HFFc6 (cell line): ENCODE measurements at regions not wholly inside any gene's neighbourhood (a gene's known extent, or its start where the extent isn't known, plus 50 kb on each side); places are given as distances from the start of the nearest gene placed in this dataset.

Source experiments
- DNase-seq: peaks from one replicate; pipeline ENCODE4 v3.0.0-alpha.2; 2018
- H3K27ac Mint-ChIP-seq: 2 replicates; pipeline ENCODE4 v1.8.0; 2020; ENCODE audit warnings: mild to moderate bottlenecking, mixed read lengths
- H3K27me3 Mint-ChIP-seq: 2 replicates; pipeline ENCODE4 v1.8.0; 2021; ENCODE audit warnings: mild to moderate bottlenecking, moderate library complexity, mixed read lengths; ENCODE audit not compliant: insufficient read depth
- H3K36me3 Mint-ChIP-seq: 2 replicates; pipeline ENCODE4 v1.8.0; 2021; ENCODE audit warnings: low read depth, mixed read lengths
- H3K4me1 Mint-ChIP-seq: 2 replicates; pipeline ENCODE4 v1.8.0; 2020; ENCODE audit warnings: low read depth, mixed read lengths
- H3K4me3 Mint-ChIP-seq: 2 replicates; pipeline ENCODE4 v1.8.0; 2020; ENCODE audit warnings: mild to moderate bottlenecking, moderate library complexity, mixed read lengths
- H3K9me3 Mint-ChIP-seq: 2 replicates; pipeline ENCODE4 v1.8.0; 2020; ENCODE audit warnings: mild to moderate bottlenecking, mixed read lengths
- TF ChIP-seq, protein P1 (sequence below): fragments of 200-600 bp; sonication (generic); IDR thresholded peaks from 2 replicates; pipeline ENCODE4 v1.5.0; 2021; ENCODE audit warnings: antibody characterized with exemption, mild to moderate bottlenecking

GRCh38 chr7:32314761-32315160 is 175.4 kb downstream of the LSM5 start:
- TF ChIP-seq, protein P1, sequence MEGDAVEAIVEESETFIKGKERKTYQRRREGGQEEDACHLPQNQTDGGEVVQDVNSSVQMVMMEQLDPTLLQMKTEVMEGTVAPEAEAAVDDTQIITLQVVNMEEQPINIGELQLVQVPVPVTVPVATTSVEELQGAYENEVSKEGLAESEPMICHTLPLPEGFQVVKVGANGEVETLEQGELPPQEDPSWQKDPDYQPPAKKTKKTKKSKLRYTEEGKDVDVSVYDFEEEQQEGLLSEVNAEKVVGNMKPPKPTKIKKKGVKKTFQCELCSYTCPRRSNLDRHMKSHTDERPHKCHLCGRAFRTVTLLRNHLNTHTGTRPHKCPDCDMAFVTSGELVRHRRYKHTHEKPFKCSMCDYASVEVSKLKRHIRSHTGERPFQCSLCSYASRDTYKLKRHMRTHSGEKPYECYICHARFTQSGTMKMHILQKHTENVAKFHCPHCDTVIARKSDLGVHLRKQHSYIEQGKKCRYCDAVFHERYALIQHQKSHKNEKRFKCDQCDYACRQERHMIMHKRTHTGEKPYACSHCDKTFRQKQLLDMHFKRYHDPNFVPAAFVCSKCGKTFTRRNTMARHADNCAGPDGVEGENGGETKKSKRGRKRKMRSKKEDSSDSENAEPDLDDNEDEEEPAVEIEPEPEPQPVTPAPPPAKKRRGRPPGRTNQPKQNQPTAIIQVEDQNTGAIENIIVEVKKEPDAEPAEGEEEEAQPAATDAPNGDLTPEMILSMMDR, result no peak
- H3K4me1 Mint-ChIP-seq, result no peaks in the 10 kb centered on the region
- no peaks in the 10 kb centered on the region; the same call in 1 of the 2 replicates for H3K27me3 Mint-ChIP-seq
- H3K27ac Mint-ChIP-seq, result no peak overlapping the region
- peaks cover 6% of the 10 kb centered on the region for H3K9me3 Mint-ChIP-seq
- no peak overlapping the region for H3K4me3 Mint-ChIP-seq
- no peak for DNase-seq
- H3K36me3 Mint-ChIP-seq, result no peaks in the 10 kb centered on the region

DNA sequence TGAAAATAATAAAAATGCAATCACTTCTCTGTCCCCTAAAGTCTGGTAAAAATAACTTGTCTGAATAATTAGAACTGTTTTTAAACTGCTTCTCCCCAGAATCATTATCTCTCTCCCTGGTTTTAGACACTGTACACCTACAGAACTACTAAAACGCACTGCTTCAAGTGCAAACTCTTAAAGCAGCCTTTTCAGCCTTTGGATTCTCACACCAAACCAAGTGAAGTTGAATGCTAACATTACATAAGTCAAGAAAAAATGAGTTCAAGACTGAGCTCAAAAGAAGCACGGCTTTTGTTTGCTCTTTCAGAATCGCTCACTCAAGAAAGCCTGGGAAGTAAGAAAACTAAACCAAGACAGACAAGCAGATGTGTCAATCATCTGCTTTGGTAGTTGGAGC is 188.8 kb downstream of the LSM5 start:
- Mint-ChIP-seq H3K36me3 (no peaks in the 10 kb centered on the region), H3K27me3 (peaks cover 3% of the 10 kb centered on the region), H3K27ac (no peak overlapping the region), H3K9me3 (peaks cover 25% of the 10 kb centered on the region), H3K4me3 (no peak overlapping the region), H3K4me1 (no peaks in the 10 kb centered on the region)
- TF ChIP-seq, protein P1, result no peak
- DNase-seq, result no peak

DNA sequence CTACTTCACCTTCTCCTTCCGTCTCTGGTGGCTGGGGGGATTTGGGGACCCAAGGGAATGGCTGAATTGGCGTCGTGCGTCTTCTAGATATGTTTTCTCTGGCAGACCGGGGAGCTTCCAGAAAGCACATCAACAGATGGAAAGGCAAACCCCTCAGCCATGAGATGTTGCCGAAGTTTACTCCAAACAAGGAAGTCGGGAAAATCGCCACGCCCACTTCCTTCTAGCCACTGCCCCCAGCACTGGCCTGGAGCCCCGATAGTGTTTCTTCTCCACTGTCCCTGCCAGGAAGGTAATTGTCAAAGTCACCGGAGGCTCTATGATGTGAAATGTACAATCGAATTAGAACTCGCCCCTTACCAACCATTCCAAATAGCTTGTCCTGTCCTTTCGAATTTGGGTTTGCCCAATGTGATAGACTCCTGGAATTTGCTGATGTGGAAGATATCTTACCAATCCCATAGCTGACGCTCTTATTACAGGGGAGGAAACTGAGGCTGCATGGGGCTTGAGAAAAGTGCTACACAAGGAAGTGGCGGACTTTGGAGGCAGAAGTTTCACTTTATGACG is 191.0 kb downstream of the LSM5 start:
- Mint-ChIP-seq H3K27me3 (peaks cover 1% of the 10 kb centered on the region; the same call in 1 of the 2 replicates), H3K27ac (no peak overlapping the region), H3K36me3 (no peaks in the 10 kb centered on the region), H3K4me3 (no peak overlapping the region), H3K9me3 (peaks cover 33% of the 10 kb centered on the region), H3K4me1 (no peaks in the 10 kb centered on the region)
- no peak for DNase-seq
- TF ChIP-seq, protein P1, result no peak

DNA sequence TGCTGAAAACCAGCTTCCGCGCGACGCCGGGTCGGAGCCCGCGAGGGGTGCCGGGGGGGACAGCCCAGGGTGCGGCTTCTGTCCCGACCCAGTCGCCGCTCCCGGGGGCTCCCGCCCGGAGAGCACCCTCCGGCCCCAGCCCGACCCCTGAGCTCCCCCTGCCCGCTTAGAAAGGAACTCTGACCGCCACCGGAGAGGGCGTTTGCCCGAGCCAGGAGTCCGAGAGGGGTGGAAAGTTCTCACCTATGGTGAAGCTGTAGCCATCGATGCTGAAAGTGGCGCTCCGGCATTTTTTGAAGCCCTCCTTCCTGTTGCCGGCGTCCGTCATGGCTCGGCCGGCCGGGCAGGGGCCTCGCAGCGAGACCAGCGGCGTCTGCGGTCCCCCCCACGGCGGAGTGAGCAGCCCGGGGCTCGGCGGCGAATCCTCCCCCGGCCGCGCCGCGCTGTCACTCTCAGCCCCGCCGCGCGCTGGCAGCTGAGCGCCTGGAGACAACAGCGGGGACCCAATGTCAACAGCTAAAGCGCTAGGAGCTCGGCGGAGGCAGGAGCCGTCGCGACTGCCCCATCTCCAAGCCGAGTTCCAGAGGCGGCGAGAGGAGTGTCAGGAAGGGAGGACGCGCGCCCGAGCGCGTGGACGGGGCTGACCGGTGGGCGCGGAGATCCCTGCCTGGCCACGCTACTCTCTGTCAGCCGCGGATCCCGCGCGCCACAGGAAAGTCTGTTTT is 191.6 kb downstream of the LSM5 start:
- H3K27ac Mint-ChIP-seq, result no peak overlapping the region
- H3K9me3 Mint-ChIP-seq, result peaks cover 30% of the 10 kb centered on the region
- no peak for DNase-seq
- H3K36me3 Mint-ChIP-seq, result no peaks in the 10 kb centered on the region
- no peaks in the 10 kb centered on the region for H3K4me1 Mint-ChIP-seq
- TF ChIP-seq, protein P1, result no peak
- peaks cover 1% of the 10 kb centered on the region; the same call in 1 of the 2 replicates for H3K27me3 Mint-ChIP-seq
- no peak overlapping the region for H3K4me3 Mint-ChIP-seq

DNA sequence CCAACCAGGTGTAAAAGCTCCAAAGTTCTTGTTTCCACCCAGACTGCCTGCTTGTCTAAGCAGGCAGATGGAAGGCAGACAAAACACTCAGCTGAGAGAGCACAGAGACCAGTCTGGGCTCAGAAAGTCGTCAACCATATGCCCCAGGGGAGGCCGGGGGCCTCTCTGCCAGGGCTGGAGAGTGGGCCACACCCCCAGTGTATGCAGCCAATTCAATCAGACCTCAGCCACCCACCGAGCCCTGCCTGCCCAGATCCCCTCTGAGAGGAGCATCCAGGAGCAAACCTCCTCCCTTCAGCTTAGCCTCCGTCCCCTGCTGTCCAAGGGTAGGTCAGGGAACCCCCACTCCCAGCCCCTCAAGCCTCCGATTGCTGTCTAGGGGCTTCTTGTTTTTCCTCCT is 196.3 kb downstream of the LSM5 start:
- no peaks in the 10 kb centered on the region for H3K36me3 Mint-ChIP-seq
- H3K9me3 Mint-ChIP-seq, result peaks cover 28% of the 10 kb centered on the region
- no peak overlapping the region for H3K27ac Mint-ChIP-seq
- no peak overlapping the region for H3K4me3 Mint-ChIP-seq
- DNase-seq, result no peak
- H3K27me3 Mint-ChIP-seq, result peaks cover 1% of the 10 kb centered on the region; the same call in 1 of the 2 replicates
- no peaks in the 10 kb centered on the region for H3K4me1 Mint-ChIP-seq
- TF ChIP-seq, protein P1, result no peak
